ENCODE measurements at regions not wholly inside any gene's neighbourhood (a gene's known extent, or its start where the extent isn't known, plus 50 kb on each side); places are given as distances from the start of the nearest gene placed in this dataset.

DNA sequence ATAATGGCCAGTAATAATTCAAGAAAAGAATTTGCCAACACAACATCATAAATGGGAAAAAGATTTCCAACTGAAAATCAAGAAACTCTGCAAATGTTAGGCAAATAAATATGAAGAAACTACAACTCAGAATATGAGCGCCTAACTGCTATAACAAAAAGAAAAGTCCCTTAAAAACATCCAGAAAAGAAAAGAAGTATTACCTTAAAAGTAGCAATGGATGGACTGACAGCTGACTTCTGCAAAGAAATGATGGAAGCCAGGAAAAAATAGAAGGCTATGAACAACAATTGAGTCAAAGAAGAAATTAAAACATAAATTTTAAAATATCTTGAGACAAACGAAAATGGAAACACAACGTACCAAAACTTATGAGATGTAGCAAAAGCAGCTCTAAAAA lies 482.3 kb upstream of the ZNF507 start:
- no peak overlapping the region for H4K12ac ChIP-seq (ENCODE audit: low read depth, low read length)
- no peak overlapping the region for H3K18ac ChIP-seq (ENCODE audit: low read length)
- H3K4me3 ChIP-seq (ENCODE audit: low read depth, low read length): no peak overlapping the region
- H3K9ac ChIP-seq (ENCODE audit: low read length): no peak overlapping the region
- no peak overlapping the region for H2BK5ac ChIP-seq (ENCODE audit: low read depth, low read length, poor library complexity)
- H3K27ac ChIP-seq (ENCODE audit: low read depth, low read length): no peak overlapping the region
- H4K8ac ChIP-seq (ENCODE audit: low read depth, low read length): no peak overlapping the region
- WGBS (ENCODE audit: extremely low coverage, insufficient coverage, insufficient read length): no CpG with 5 or more reads among the region's 3 CpGs
- no peaks in the 10 kb centered on the region for H3K36me3 ChIP-seq (ENCODE audit: control insufficient read depth in 1 of 2, insufficient read depth in 2 of 2, low read length in 2 of 2)
- H3K4me1 ChIP-seq (ENCODE audit: control insufficient read depth in 1 of 2, insufficient read depth in 2 of 2, low read length in 2 of 2): no peaks in the 10 kb centered on the region
- H2AFZ ChIP-seq (ENCODE audit: insufficient read depth, low read length, poor library complexity): no peak overlapping the region
- no peak overlapping the region for H2BK12ac ChIP-seq (ENCODE audit: low read length)
- no peaks in the 10 kb centered on the region for H3K79me2 ChIP-seq (ENCODE audit: control insufficient read depth, insufficient read depth, low read length, poor library complexity)
- H3K14ac ChIP-seq (ENCODE audit: low read length): no peak overlapping the region
- H3K79me1 ChIP-seq (ENCODE audit: low read length): no peaks in the 10 kb centered on the region
- H3K9me3 ChIP-seq (ENCODE audit: insufficient read depth, low read depth, low read length): no peaks in the 10 kb centered on the region
- no peak overlapping the region for H3K4ac ChIP-seq (ENCODE audit: low read depth, low read length)
- no peak overlapping the region for H2BK120ac ChIP-seq (ENCODE audit: insufficient read depth, low read length, poor library complexity)
- no peak overlapping the region for H3K23ac ChIP-seq (ENCODE audit: low read length)
- H4K91ac ChIP-seq (ENCODE audit: low read depth, low read length): no peak overlapping the region
- H3K4me2 ChIP-seq (ENCODE audit: low read length): no peak overlapping the region
- no peak overlapping the region for H2AK5ac ChIP-seq (ENCODE audit: low read length)
- no peaks in the 10 kb centered on the region for H3K27me3 ChIP-seq (ENCODE audit: insufficient read depth, low read length)
- no peak for DNase-seq

DNA sequence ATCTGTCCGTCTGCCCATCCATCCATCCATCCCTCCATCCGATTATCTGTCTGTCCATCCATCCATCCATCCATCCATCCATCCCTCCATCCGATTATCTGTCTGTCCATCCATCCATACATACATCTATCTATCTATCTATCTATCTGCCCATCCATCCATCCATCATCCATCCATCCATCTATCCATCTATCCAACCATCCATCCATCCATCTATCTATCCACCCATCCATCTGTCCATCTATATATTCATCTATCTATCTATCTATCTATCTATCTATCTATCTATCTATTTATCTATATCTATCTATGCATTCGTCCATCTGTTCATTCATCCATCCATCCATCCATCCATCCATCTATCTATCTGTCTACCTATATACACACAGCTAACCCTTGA lies 471.1 kb upstream of the ZNF507 start:
- no peak overlapping the region for H2AK5ac ChIP-seq (ENCODE audit: low read length)
- no peaks in the 10 kb centered on the region for H3K79me1 ChIP-seq (ENCODE audit: low read length)
- H3K18ac ChIP-seq (ENCODE audit: low read length): no peak overlapping the region
- no peaks in the 10 kb centered on the region for H3K79me2 ChIP-seq (ENCODE audit: control insufficient read depth, insufficient read depth, low read length, poor library complexity)
- H3K9ac ChIP-seq (ENCODE audit: low read length): no peak overlapping the region
- no peak overlapping the region for H2BK120ac ChIP-seq (ENCODE audit: insufficient read depth, low read length, poor library complexity)
- no peaks in the 10 kb centered on the region for H3K36me3 ChIP-seq (ENCODE audit: control insufficient read depth in 1 of 2, insufficient read depth in 2 of 2, low read length in 2 of 2)
- no peak overlapping the region for H3K4me2 ChIP-seq (ENCODE audit: low read length)
- H3K23ac ChIP-seq (ENCODE audit: low read length): no peak overlapping the region
- no peak overlapping the region for H4K91ac ChIP-seq (ENCODE audit: low read depth, low read length)
- no peaks in the 10 kb centered on the region for H3K27me3 ChIP-seq (ENCODE audit: insufficient read depth, low read length)
- H4K12ac ChIP-seq (ENCODE audit: low read depth, low read length): no peak overlapping the region
- no peak overlapping the region for H3K14ac ChIP-seq (ENCODE audit: low read length)
- no peak for DNase-seq
- no peak overlapping the region for H3K27ac ChIP-seq (ENCODE audit: low read depth, low read length)
- no CpG with 5 or more reads among the region's 4 CpGs for WGBS (ENCODE audit: extremely low coverage, insufficient coverage, insufficient read length)
- H3K4me1 ChIP-seq (ENCODE audit: control insufficient read depth in 1 of 2, insufficient read depth in 2 of 2, low read length in 2 of 2): no peaks in the 10 kb centered on the region
- no peak overlapping the region for H2AFZ ChIP-seq (ENCODE audit: insufficient read depth, low read length, poor library complexity)
- peaks cover 2% of the 10 kb centered on the region for H3K9me3 ChIP-seq (ENCODE audit: insufficient read depth, low read depth, low read length)
- no peak overlapping the region for H3K4me3 ChIP-seq (ENCODE audit: low read depth, low read length)
- H4K8ac ChIP-seq (ENCODE audit: low read depth, low read length): no peak overlapping the region
- H3K4ac ChIP-seq (ENCODE audit: low read depth, low read length): no peak overlapping the region
- H2BK12ac ChIP-seq (ENCODE audit: low read length): no peak overlapping the region
- H2BK5ac ChIP-seq (ENCODE audit: low read depth, low read length, poor library complexity): no peak overlapping the region

- Histone ChIP-seq H2BK12ac (ENCODE audit: low read length) (no peak overlapping the region), H2BK120ac (ENCODE audit: insufficient read depth, low read length, poor library complexity) (no peak overlapping the region), H3K79me1 (ENCODE audit: low read length) (no peaks in the 10 kb centered on the region), H2AK5ac (ENCODE audit: low read length) (no peak overlapping the region), H4K91ac (ENCODE audit: low read depth, low read length) (no peak overlapping the region), H3K4ac (ENCODE audit: low read depth, low read length) (no peak overlapping the region), H3K9ac (ENCODE audit: low read length) (no peak overlapping the region), H3K18ac (ENCODE audit: low read length) (no peak overlapping the region), H4K8ac (ENCODE audit: low read depth, low read length) (no peak overlapping the region), H3K36me3 (ENCODE audit: control insufficient read depth in 1 of 2, insufficient read depth in 2 of 2, low read length in 2 of 2) (no peaks in the 10 kb centered on the region), H3K4me3 (ENCODE audit: low read depth, low read length) (no peak overlapping the region), H3K14ac (ENCODE audit: low read length) (no peak overlapping the region), H2BK5ac (ENCODE audit: low read depth, low read length, poor library complexity) (no peak overlapping the region), H3K27me3 (ENCODE audit: insufficient read depth, low read length) (no peaks in the 10 kb centered on the region), H4K12ac (ENCODE audit: low read depth, low read length) (no peak overlapping the region), H3K79me2 (ENCODE audit: control insufficient read depth, insufficient read depth, low read length, poor library complexity) (no peaks in the 10 kb centered on the region), H3K4me2 (ENCODE audit: low read length) (no peak overlapping the region), H3K4me1 (ENCODE audit: control insufficient read depth in 1 of 2, insufficient read depth in 2 of 2, low read length in 2 of 2) (no peaks in the 10 kb centered on the region), H2AFZ (ENCODE audit: insufficient read depth, low read length, poor library complexity) (no peak overlapping the region), H3K23ac (ENCODE audit: low read length) (no peak overlapping the region), H3K9me3 (ENCODE audit: insufficient read depth, low read depth, low read length) (peaks cover 2% of the 10 kb centered on the region), H3K27ac (ENCODE audit: low read depth, low read length) (no peak overlapping the region)
- no peak for DNase-seq
- no CpG with 5 or more reads among the region's 16 CpGs for whole genome bisulfite sequencing (ENCODE audit: extremely low coverage, insufficient coverage, insufficient read length)
These were observed 469.8 kb upstream of the ZNF507 start for GRCh38 chr19:31875591-31875990.

DNA sequence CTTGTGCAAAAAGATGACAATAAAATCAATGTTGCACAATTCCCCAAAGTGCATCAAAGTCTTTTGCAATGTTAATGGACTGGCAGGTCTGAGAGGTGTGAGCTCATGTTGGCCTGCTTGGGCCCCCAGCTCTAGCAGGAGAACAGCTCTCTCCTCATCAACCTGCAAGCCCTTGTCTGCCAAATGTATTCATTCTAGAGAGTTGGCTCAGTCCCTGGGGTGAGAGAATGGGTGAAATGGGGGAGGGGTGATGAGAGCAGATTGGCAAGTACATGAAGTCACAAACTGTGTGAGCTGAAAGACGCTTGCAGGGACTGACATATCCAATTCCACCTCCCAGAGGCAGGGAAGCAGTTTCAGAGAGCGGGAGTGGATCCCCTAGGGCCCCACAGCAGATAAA lies 465.1 kb upstream of the ZNF507 start:
- Histone ChIP-seq H3K4me2 (ENCODE audit: low read length) (no peak overlapping the region), H3K9ac (ENCODE audit: low read length) (no peak overlapping the region), H3K23ac (ENCODE audit: low read length) (no peak overlapping the region), H2AK5ac (ENCODE audit: low read length) (no peak overlapping the region), H3K9me3 (ENCODE audit: insufficient read depth, low read depth, low read length) (no peaks in the 10 kb centered on the region), H3K79me1 (ENCODE audit: low read length) (no peaks in the 10 kb centered on the region), H4K91ac (ENCODE audit: low read depth, low read length) (no peak overlapping the region), H3K27me3 (ENCODE audit: insufficient read depth, low read length) (no peaks in the 10 kb centered on the region), H3K4ac (ENCODE audit: low read depth, low read length) (no peak overlapping the region), H3K18ac (ENCODE audit: low read length) (no peak overlapping the region), H2AFZ (ENCODE audit: insufficient read depth, low read length, poor library complexity) (no peak overlapping the region), H2BK120ac (ENCODE audit: insufficient read depth, low read length, poor library complexity) (no peak overlapping the region), H3K79me2 (ENCODE audit: control insufficient read depth, insufficient read depth, low read length, poor library complexity) (no peaks in the 10 kb centered on the region), H3K14ac (ENCODE audit: low read length) (no peak overlapping the region), H2BK5ac (ENCODE audit: low read depth, low read length, poor library complexity) (no peak overlapping the region), H4K8ac (ENCODE audit: low read depth, low read length) (no peak overlapping the region), H3K4me1 (ENCODE audit: control insufficient read depth in 1 of 2, insufficient read depth in 2 of 2, low read length in 2 of 2) (no peaks in the 10 kb centered on the region), H2BK12ac (ENCODE audit: low read length) (no peak overlapping the region), H3K4me3 (ENCODE audit: low read depth, low read length) (no peak overlapping the region), H3K27ac (ENCODE audit: low read depth, low read length) (no peak overlapping the region), H3K36me3 (ENCODE audit: control insufficient read depth in 1 of 2, insufficient read depth in 2 of 2, low read length in 2 of 2) (no peaks in the 10 kb centered on the region), H4K12ac (ENCODE audit: low read depth, low read length) (no peak overlapping the region)
- no CpG with 5 or more reads among the region's 2 CpGs for WGBS (ENCODE audit: extremely low coverage, insufficient coverage, insufficient read length)
- no peak for DNase-seq
